ENCODE measurements at regions not wholly inside any gene's neighbourhood (a gene's known extent, or its start where the extent isn't known, plus 50 kb on each side); places are given as distances from the start of the nearest gene placed in this dataset.

GRCh38 chr5:68898951-68899471 lies 194.8 kb upstream of the SLC30A5 start:
- DNase-seq: no peak

DNA sequence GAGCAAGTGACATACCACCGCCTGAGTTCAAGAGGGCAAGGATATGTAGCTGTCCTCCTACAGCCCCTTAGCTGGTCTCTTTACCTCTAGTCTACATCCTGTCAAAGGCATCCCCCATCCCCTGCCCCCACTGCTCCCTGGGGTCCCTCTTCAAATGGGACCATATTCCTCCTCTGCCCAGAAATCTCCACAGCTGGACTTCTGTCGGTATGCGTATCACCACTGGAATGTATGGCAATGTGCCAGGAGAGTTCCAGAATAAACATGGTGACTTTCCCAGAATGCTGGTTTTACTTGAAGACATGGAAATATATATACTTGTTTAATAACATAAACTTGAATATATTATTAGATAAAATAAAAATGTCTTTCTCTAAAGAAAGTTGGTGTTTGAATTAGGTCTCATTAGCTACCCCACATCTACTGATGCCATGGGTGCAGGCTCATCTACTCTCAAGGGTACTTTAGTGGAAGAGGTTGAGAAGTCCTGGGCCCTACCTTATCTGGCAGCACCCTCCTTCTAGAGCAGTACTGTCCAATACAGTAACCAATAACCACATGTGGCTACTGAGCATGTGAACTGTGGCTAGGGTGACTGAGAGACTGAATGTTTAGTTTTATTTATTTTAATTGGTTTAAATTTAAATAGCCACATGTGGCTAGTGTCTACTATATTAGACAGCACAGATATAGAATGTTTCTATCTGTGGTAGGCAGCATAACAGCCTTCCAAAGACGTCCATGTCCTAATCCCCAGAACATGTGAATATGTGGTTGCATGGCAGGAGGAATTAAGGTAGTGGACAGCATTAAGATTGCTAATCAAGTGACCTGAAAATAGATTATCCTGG lies 181.7 kb upstream of the SLC30A5 start:
- no peak for DNase-seq

DNA sequence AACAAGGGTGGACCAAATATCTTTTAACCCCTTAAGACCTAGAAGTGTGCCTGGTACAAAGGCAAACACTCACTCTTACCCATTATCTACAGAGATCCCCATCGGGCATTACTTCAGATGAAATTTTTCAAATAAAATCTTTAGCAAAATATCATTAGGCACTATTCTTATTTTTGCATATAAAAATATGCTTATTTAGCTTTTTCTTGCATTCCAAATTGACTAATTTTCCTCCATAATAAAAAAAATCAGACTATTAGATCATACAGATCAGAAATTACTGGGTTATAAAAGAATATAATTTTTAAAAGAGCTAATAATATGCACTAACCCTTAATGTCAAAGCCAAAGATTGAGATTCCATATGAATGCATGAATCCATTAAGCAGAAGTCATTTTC lies 178.7 kb upstream of the SLC30A5 start:
- no peak for DNase-seq

DNA sequence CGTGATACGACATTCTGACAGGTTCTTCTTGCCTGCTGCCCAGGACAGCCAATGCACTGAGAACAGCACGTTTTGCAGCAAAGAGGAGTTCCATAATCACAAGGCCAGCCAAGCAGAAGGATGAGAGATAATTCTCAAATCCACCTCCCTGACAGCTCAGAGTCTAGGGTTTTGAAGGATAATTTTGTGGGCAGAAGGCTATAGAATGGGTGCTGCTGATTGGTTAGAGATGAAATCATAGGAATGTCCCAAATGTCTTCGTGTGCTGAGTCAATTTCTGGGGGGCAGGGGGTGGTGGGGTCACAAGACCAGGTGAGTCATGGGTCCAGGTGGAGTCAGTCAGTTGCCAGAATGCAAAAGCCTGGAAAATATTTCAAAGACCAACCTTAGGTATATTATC lies 175.5 kb upstream of the SLC30A5 start:
- no peak for DNase-seq

DNA sequence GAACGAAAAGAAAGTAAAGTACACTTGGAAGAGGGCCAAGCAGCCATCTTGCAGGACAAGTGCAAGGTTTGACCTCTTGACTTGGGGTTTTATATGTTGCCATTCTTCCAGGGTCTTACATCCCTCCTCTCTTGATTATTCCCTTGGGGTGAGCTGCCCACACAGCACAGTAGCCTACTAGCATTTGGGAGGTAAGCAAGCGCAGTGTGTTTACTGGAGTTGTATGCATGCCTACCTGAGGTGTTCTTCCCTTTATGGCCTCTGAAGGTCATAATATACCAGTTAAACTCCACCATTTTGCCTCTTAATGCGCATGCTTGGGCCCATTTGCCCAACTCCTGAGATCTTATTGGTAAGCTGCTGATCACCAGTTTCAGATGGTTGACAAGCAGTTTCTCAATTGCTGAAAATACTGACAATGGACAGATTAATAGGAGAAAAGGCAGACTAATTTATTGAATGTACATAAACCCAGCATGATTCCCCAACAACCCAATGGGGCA lies 173.8 kb upstream of the SLC30A5 start:
- no peak for DNase-seq

DNA sequence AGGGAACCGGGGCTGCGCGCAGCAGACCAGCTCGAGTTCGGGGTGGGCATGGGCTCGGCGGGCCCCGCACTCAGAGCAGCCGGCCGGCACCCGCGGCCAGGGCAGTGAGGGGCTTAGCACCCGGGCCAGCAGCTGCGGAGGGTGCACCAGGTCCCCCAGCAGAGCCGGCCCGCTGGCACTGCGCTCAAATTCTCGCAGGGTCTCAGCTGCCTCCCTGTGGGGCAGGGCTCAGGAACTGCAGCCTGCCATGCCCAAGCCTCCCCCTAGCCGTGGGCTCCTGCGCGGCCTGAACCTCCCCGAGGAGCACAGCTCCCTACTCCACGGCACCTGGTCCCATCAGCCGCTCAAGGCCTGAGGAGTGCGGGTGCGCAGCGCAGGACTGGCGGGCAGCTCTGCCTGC lies 172.9 kb upstream of the SLC30A5 start:
- DNase-seq: no peak

DNA sequence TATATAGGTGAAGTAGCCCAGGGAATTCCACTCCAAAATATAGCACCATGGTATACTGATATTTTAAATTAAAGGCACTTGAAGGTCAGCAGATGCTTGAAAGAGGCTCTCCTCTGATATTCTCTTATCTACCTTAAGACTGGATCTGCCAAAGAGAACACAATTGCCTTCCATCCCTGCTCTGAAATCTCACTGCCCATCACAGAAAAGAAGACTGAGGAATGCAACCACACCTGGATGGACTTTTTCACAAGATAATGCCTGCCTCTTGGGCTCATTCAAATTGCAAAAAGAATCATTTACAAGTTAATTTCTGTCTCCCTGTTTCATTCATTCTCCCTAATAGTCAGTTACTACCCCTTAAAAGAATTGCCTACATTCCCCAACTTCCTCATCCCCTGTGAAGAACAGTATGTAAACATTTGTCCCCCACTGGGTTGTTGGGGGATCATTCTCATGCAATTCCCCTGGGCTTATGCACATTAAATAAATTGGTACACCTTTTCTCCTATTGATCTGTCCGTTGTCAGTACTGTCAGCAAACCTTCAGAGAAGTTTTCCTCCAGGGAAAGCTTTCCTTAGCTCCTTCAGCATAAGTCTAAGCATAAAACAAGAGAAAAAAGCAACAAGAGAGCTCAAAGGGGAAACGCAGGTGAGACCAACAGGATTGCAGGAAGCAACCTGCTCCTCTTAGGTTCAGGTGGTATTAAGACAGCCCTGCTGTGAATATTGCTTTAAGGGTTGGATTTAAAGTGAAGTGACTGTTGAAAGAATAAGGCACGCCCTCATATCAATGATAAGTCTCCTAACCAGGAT lies 171.4 kb upstream of the SLC30A5 start:
- no peak for DNase-seq

DNA sequence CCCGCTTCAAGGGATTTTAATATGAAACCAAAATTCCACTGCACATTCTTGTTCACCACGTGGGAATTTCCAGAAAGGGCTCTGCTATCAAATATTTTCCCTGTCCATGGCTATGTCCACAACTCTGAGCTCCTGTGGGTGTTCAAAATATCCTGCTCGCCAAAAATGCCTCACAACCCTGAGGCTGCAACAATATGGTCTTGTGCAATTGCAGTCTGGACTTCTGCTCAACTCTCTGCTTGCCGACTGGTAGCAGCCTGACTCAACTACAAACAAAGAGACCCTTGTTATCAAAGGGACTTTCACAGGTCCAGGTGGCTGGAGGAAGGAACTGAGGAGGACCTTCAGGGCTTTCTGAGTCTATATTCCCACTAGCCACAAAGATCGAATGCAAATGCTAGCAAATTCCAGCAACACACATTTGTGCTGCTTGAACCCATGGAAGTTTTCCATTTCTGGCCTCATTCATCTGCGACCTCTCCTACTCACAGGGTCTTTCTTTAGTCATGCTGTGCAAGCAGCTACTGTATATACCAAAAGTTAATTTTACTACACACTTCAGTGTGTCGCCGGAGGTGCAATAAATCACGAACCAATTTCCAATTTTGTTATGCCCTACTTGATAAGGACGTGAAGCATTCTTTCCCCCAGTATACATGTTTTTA lies 169.2 kb upstream of the SLC30A5 start:
- DNase-seq: no peak

DNA sequence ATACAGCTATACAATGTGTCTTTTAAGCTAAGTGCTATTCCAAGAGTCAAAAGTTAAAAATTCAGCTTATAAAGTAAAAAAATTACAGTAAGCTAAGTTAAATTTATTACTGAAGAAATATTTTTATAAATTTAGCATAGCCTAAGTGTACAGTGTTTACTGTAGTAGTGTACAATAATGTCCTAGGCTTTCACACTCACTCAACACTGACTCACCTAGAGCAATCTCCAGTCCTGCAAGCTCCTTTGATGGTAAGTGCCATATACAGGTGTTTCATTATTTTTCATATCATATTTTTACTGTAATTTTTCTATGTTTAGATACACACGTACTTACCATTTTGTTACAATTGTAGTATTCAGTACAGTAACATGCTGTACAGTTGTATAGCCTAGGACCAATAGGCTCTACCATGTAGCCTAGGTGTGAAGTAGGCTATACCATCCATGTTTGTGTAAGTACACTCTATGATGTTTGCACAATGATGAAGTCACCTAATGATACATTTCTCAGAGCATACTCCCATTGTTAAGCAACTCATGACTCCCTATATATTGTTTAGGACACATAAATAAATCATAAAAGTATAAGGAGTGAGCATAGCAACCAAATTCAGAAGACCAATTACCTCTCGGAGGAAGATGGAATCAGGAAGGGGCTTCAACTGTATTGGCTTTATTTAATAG lies 165.1 kb upstream of the SLC30A5 start:
- DNase-seq: no peak

DNA sequence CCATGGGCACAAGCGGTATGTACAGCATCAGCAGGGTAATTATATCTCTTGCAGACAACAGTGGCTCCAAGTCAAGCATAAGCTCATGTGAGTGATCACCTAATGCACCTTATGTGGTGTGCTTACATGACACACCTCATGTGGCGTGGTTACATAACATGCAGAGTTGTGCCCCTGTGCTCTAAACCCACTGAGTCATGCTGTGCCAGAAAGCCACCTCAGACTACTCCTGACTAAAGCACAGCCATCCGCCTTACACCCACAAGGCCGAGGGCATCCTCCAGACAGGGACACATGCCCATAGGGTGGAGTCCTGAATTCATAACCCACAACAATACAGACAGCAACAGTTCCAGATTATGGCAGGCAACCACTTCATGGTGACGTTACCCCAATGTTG lies 163.7 kb upstream of the SLC30A5 start:
- no peak for DNase-seq

- DNase-seq: no peak
These were observed 160.9 kb upstream of the SLC30A5 start for GRCh38 chr5:68932830-68933434.

DNA sequence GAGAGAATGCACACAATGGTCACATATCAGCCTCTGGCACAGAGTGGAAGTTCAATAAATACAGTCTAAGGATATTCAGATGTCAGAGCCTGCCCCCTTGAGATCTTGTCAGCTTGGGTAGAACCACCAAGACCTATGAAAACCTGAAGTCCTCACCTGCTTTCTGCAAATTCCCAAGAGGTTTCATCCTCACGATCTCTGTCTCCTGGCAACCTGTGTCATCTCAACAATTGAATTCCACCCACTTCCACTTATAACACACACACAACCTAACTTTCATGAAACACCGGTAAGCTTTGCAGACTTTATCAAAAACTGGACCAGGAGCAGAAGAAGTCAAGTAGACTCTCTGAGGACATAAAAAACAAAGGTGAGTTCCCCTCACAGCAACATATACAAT lies 151.6 kb upstream of the SLC30A5 start:
- no peak for DNase-seq

- no peak for DNase-seq
These were observed 147.1 kb upstream of the SLC30A5 start for GRCh38 chr5:68946728-68947127.

- no peak for DNase-seq
These were observed 145.8 kb upstream of the SLC30A5 start for GRCh38 chr5:68947986-68948385.

DNA sequence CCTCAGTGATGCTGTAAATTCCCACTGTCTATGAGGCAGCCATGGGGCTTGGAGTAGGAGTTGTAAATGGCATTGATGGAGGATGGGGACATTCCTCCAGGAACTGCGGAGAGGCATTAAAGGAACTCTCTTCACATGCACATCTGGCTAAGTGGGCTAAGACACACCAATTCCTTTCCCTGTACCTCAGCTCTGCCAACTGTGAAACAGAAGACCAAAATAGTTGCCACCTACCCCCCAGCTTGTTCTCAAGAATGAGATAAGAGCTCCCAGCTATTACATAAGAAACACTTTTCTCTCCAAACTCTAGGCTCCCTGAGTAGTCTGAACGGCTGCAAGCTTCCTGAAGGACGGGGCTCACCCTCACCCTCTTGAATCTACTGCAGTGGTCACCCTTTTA lies 144.6 kb upstream of the SLC30A5 start:
- no peak for DNase-seq

- DNase-seq: no peak
These were observed 144.1 kb upstream of the SLC30A5 start for GRCh38 chr5:68949711-68950110.

DNA sequence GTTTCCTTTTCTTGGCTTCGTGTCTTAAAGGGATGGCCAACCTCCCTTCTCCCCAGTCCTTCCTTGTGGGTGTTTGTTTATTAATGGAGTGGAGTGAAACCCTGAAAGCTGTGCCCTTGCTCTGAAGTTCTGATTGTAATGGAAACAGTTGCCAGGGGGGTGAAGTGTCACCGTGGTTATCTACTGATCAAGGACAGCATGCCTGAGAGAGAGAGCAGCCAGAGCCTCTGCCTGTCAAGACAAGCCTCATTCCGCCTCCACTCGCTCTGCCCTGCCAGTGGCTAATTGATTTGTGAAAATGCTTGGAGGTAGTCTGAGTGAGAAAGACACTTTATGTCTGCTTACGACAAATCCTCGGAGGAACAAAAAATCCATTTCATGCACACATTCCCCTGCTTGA lies 143.7 kb upstream of the SLC30A5 start:
- DNase-seq: no peak

DNA sequence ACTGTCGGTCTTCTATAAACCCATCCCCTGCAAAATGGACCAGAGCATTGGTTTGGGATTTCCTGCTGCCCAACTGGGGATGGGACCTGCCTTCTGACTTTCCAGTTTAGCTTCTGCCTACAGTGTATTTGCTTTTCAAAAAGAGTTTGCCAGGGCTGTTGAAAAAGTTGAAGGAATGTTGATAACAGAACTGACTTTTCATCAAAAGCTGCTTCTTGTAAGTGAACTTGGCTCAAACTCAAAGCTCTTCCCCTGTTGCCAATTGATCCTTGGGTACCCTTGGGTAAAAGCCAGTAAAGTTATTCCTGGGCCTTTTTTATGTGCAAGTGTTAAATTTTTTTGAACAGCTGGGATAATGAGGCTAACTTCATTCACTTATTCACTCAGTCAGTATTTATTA lies 142.9 kb upstream of the SLC30A5 start:
- DNase-seq: no peak

DNA sequence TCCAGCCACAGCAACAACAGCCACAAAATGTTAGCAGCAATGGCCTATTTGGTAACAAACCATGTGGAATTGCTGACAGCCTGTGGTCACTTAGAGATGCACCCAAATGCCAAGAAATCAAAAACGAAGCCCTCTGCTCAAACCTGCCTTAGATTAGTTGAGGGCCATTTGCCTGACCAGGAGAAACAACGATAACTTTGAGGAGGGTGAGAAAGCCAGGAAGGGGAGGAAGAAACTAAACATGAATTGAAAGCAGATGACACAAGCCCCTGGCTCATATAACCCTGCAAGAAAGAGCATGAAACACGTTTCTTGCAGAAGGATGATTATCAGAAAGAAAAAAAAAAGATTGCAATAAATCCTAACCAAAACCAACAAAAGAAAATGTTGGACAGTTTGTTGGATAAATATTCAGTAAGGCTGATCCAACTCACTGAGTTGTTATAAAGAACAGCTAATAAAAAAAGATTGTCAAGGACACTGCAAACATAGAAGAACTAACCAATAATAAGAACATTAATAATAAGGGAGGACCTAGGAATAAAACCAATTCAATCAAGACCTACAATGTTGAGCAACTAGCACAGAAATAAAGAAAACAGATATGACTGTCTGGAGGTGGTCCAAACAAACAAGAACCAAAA lies 140.5 kb upstream of the SLC30A5 start:
- DNase-seq: no peak

GRCh38 chr5:68953875-68954617 lies 139.8 kb upstream of the SLC30A5 start:
- no peak for DNase-seq

GRCh38 chr5:68954618-68954910 lies 139.2 kb upstream of the SLC30A5 start:
- no peak for DNase-seq

All from CD4-positive, alpha-beta T cell treated with Interleukin-15 for 1 hour (primary cell).